GM12891 (cell line): ENCODE measurements at regions not wholly inside any gene's neighbourhood (a gene's known extent, or its start where the extent isn't known, plus 50 kb on each side); places are given as distances from the start of the nearest gene placed in this dataset.

Experiments
- PAX5 ChIP-seq: IDR thresholded peaks from 2 replicates; pipeline ENCODE4 v1.6.1; 2011; ENCODE audit warnings: low read length, moderate library complexity, mild to moderate bottlenecking; ENCODE audit not compliant: insufficient read depth, severe bottlenecking
- POLR2A ChIP-seq: IDR thresholded peaks from 2 replicates; pipeline ENCODE4 v1.6.1; 2011; ENCODE audit warnings: low read depth, low read length, control low read depth
- POLR2AphosphoS5 ChIP-seq: IDR thresholded peaks from 2 replicates; pipeline ENCODE4 v1.6.1; 2011; ENCODE audit warnings: low read depth, low read length, control low read depth
- POU2F2 ChIP-seq: IDR thresholded peaks from 2 replicates; pipeline ENCODE4 v1.6.1; 2011; ENCODE audit warnings: low read depth, mild to moderate bottlenecking, control low read depth, low read length, moderate library complexity
- SPI1 ChIP-seq: IDR thresholded peaks from 2 replicates; pipeline ENCODE4 v1.6.1; 2011; ENCODE audit warnings: low read depth, low read length, control low read depth
- TAF1 ChIP-seq: IDR thresholded peaks from 2 replicates; pipeline ENCODE4 v1.6.1; 2011; ENCODE audit warnings: low read depth, low read length, control low read depth

DNA sequence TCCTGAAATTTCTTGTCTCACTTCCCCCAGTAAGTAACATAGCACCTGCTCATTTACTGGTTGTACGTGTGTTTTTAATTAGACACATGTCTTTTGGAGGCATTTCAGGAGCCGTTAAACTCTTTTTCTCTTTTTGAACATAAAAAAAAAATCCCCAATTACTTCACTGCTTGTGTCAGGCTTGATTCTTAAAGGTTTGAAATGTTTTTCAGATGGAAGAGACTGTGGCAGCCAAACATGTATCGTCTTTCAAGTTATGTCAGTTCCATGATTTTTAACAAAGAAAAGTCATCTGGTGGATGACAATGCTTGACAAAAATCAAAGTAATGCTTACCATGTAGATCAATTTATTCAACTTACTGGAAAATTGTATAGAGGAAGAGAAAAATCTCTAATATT lies 585.8 kb downstream of the GATA3 start:
- TF ChIP-seq POLR2A = no peak
- no peak for TF ChIP-seq POLR2AphosphoS5
- no peak for TF ChIP-seq SPI1
- no peak for TF ChIP-seq POU2F2
- TF ChIP-seq TAF1 = no peak
- TF ChIP-seq PAX5 = no peak
